ENCODE measurements at regions not wholly inside any gene's neighbourhood (a gene's known extent, or its start where the extent isn't known, plus 50 kb on each side); places are given as distances from the start of the nearest gene placed in this dataset.

- in situ Hi-C loops (cut with HindIII; ENCODE audit: low pct_unique_long_range_greater_than_20kb, low sequenced_read_pairs), result no loop called here
- no peak for DNase-seq (ENCODE audit: low read depth)
Measured at GRCh38 chr12:105831372-105831771, 307.4 kb downstream of the NUAK1 start.

GRCh38 chr12:105832021-105832420 lies 306.7 kb downstream of the NUAK1 start:
- in situ Hi-C loops (cut with HindIII; ENCODE audit: low pct_unique_long_range_greater_than_20kb, low sequenced_read_pairs), result no loop called here

GRCh38 chr12:105832806-105833205 lies 305.9 kb downstream of the NUAK1 start:
- DNase-seq (ENCODE audit: low read depth), result no peak
- in situ Hi-C loops (cut with HindIII; ENCODE audit: low pct_unique_long_range_greater_than_20kb, low sequenced_read_pairs), result no loop called here

More at GRCh38 chr12:105832021-105832420, 306.7 kb downstream of the NUAK1 start:
- DNase-seq (ENCODE audit: low read depth), result no peak

- no peak for DNase-seq (ENCODE audit: low read depth)
- in situ Hi-C loops (cut with HindIII; ENCODE audit: low pct_unique_long_range_greater_than_20kb, low sequenced_read_pairs), result no loop called here
Measured at GRCh38 chr12:105834496-105834895, 304.3 kb downstream of the NUAK1 start.

GRCh38 chr12:105835580-105836241 lies 303.0 kb downstream of the NUAK1 start:
- in situ Hi-C loops (cut with HindIII; ENCODE audit: low pct_unique_long_range_greater_than_20kb, low sequenced_read_pairs), result no loop called here

GRCh38 chr12:105836242-105836622 lies 302.5 kb downstream of the NUAK1 start:
- no peak for DNase-seq (ENCODE audit: low read depth)
- in situ Hi-C loops (cut with HindIII; ENCODE audit: low pct_unique_long_range_greater_than_20kb, low sequenced_read_pairs), result no loop called here

More at GRCh38 chr12:105835580-105836241, 303.0 kb downstream of the NUAK1 start:
- DNase-seq (ENCODE audit: low read depth), result no peak

GRCh38 chr12:105839629-105840127 lies 299.1 kb downstream of the NUAK1 start:
- DNase-seq (ENCODE audit: low read depth), result no peak
- in situ Hi-C loops (cut with HindIII; ENCODE audit: low pct_unique_long_range_greater_than_20kb, low sequenced_read_pairs), result no loop called here

- in situ Hi-C loops (cut with HindIII; ENCODE audit: low pct_unique_long_range_greater_than_20kb, low sequenced_read_pairs), result no loop called here
Measured at GRCh38 chr12:105840384-105840783, 298.4 kb downstream of the NUAK1 start.

GRCh38 chr12:105841840-105842239 lies 296.9 kb downstream of the NUAK1 start:
- no peak for DNase-seq (ENCODE audit: low read depth)
- in situ Hi-C loops (cut with HindIII; ENCODE audit: low pct_unique_long_range_greater_than_20kb, low sequenced_read_pairs), result no loop called here

More at GRCh38 chr12:105840384-105840783, 298.4 kb downstream of the NUAK1 start:
- no peak for DNase-seq (ENCODE audit: low read depth)

GRCh38 chr12:105843561-105843960 lies 295.2 kb downstream of the NUAK1 start:
- no peak for DNase-seq (ENCODE audit: low read depth)
- in situ Hi-C loops (cut with HindIII; ENCODE audit: low pct_unique_long_range_greater_than_20kb, low sequenced_read_pairs), result no loop called here

- DNase-seq (ENCODE audit: low read depth), result no peak
- in situ Hi-C loops (cut with HindIII; ENCODE audit: low pct_unique_long_range_greater_than_20kb, low sequenced_read_pairs), result no loop called here
Measured at GRCh38 chr12:105843986-105844760, 294.6 kb downstream of the NUAK1 start.

- in situ Hi-C loops (cut with HindIII; ENCODE audit: low pct_unique_long_range_greater_than_20kb, low sequenced_read_pairs), result no loop called here
Measured at GRCh38 chr12:105846331-105846730, 292.4 kb downstream of the NUAK1 start.

GRCh38 chr12:105847068-105847467 lies 291.7 kb downstream of the NUAK1 start:
- DNase-seq (ENCODE audit: low read depth), result no peak
- in situ Hi-C loops (cut with HindIII; ENCODE audit: low pct_unique_long_range_greater_than_20kb, low sequenced_read_pairs), result no loop called here

More at GRCh38 chr12:105846331-105846730, 292.4 kb downstream of the NUAK1 start:
- DNase-seq (ENCODE audit: low read depth), result no peak

- in situ Hi-C loops (cut with HindIII; ENCODE audit: low pct_unique_long_range_greater_than_20kb, low sequenced_read_pairs), result no loop called here
- DNase-seq (ENCODE audit: low read depth), result no peak
Measured at GRCh38 chr12:105848286-105848685, 290.5 kb downstream of the NUAK1 start.

- in situ Hi-C loops (cut with HindIII; ENCODE audit: low pct_unique_long_range_greater_than_20kb, low sequenced_read_pairs), result no loop called here
- no peak for DNase-seq (ENCODE audit: low read depth)
Measured at GRCh38 chr12:105850103-105850968, 288.4 kb downstream of the NUAK1 start.

- in situ Hi-C loops (cut with HindIII; ENCODE audit: low pct_unique_long_range_greater_than_20kb, low sequenced_read_pairs), result no loop called here
- DNase-seq (ENCODE audit: low read depth), result no peak
Measured at GRCh38 chr12:105852496-105852895, 286.3 kb downstream of the NUAK1 start.

- DNase-seq (ENCODE audit: low read depth), result no peak
- in situ Hi-C loops (cut with HindIII; ENCODE audit: low pct_unique_long_range_greater_than_20kb, low sequenced_read_pairs), result no loop called here
Measured at GRCh38 chr12:105852951-105853350, 285.8 kb downstream of the NUAK1 start.

- in situ Hi-C loops (cut with HindIII; ENCODE audit: low pct_unique_long_range_greater_than_20kb, low sequenced_read_pairs), result no loop called here
- no peak for DNase-seq (ENCODE audit: low read depth)
Measured at GRCh38 chr12:105854071-105854470, 284.7 kb downstream of the NUAK1 start.

Data from Caki2 (cell line).